22Rv1 (cell line): ENCODE measurements at regions not wholly inside any gene's neighbourhood (a gene's known extent, or its start where the extent isn't known, plus 50 kb on each side); places are given as distances from the start of the nearest gene placed in this dataset.

ENCODE experiments used
- CTCF ChIP-seq: fragments of 450-650 bp; IDR thresholded peaks from 2 replicates; pipeline ENCODE4 v1.5.1; 2017; ENCODE audit warnings: mild to moderate bottlenecking
- ZFX ChIP-seq: fragments of 450-650 bp; IDR thresholded peaks from 2 replicates; pipeline ENCODE4 v1.6.1; 2017; ENCODE audit warnings: antibody characterized with exemption, borderline replicate concordance

DNA sequence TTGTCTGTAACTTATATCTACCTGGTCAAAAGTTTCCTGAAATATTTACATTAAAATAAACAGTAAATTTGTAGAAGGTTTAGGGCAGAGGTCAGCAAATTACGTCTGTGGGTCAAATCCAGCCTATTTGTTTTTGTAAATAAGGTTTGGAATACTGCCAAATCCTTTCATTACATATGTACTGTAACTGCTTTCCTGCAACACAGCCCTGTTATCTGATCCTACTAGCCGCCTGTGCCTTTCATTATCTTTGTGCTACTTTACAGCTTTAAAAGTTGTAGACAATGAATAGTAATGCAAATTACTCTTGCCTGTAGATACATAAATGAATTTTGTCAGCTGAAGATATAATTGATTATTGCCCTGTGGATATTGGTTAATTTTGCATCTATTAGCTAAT is 369.6 kb upstream of the SLC7A11 start:
- TF ChIP-seq ZFX (no peak), CTCF (no peak)
